Middle frontal gyrus (tissue), 1 donor: ENCODE measurements at regions not wholly inside any gene's neighbourhood (a gene's known extent, or its start where the extent isn't known, plus 50 kb on each side); places are given as distances from the start of the nearest gene placed in this dataset.
"Not testable (repeated sequence)": the region's sequence is repeated elsewhere in the genome, so short reads cannot be mapped to it uniquely, and the experiment has no call there.

Experiments used
- DNase-seq: peaks from one replicate; pipeline ENCODE4 v3.0.0-alpha.2; 2015; ENCODE audit warnings: low spot score; ENCODE audit errors: extremely low spot score

- DNase-seq: no peak
These were observed 138.0 kb upstream of the HS3ST2 start for GRCh38 chr16:22675745-22676540.

DNA sequence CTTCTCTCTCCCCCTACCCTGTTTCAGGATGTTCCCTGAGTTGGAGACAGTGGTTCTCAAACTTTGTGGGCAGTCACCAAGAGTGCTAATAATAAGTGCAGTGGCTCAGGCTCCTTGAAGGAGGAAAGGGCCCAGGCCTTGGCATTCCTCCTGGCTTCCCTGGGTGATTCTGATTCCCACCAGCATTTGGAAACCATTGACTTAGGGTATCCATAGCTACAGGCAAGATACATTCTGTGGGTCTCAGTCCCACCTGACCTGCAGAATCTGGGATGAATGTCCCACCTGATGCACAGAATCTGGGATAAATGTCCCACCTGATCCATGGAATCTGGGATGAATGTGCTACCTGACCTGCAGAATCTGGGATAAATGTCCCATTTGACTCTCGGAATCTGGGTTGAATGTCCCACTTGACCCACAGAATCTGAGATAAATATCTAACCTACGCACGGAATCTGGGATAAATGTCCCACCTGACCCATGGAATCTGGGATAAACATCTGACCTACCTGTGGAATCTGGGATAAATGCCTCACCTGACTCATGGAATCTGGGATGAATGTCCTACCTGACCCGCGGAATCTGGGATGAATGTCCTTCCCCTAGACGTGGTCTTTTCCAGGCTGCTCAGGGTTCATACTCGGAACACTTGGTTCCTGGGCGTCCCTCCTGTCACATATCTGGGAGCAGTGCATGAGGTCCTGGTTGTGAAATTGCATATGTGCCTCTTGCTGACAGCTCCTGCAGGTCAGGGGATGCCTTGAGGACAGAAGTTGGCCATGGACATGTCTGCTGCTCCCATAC lies 136.7 kb upstream of the HS3ST2 start:
- DNase-seq: no peak

- no peak for DNase-seq
These were observed 135.7 kb upstream of the HS3ST2 start for GRCh38 chr16:22678311-22678710.

- DNase-seq: no peak
These were observed 132.2 kb upstream of the HS3ST2 start for GRCh38 chr16:22681554-22682291.

DNA sequence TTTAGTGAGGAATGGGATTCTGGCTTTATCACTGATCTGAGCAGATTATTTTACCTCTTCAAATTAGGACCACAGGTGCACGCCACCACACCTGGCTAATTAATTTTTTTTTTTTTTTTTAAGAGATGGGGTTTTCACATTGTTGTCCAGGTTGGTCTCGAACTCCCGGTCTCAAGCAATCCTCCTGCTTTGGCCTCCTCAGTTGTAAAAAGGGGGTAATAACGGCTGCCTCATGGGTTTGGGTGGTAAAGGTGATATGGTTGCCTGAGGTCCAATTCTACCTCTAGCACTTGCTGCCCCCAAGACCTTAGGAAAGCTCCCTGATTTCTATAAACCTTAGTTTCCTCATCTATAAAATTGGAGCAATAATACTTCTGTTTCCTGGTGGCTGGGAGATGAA lies 130.7 kb upstream of the HS3ST2 start:
- no peak for DNase-seq

- no peak for DNase-seq
These were observed 130.0 kb upstream of the HS3ST2 start for GRCh38 chr16:22683730-22684573.

GRCh38 chr16:22684574-22685458 lies 129.1 kb upstream of the HS3ST2 start:
- no peak for DNase-seq

DNA sequence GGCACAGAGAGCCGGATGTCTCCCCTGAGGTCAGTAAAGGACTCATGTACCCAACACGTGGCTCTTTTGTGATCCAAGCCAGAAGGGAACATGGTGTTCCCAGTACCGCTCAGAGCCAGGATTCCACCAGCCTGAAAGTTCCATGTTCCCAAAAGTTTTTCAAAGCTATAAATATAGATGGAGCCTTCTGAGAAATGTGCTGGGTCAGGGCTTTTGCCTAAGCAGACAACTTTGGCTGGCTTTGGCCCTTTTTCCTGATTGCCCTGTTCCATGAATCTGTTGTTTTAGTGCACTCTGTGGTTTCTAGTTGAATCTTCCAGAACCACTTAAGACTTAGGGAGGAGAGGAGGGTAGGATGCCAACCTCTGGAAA lies 128.5 kb upstream of the HS3ST2 start:
- DNase-seq: no peak

- DNase-seq: no peak
These were observed 126.9 kb upstream of the HS3ST2 start for GRCh38 chr16:22687031-22687530.

DNA sequence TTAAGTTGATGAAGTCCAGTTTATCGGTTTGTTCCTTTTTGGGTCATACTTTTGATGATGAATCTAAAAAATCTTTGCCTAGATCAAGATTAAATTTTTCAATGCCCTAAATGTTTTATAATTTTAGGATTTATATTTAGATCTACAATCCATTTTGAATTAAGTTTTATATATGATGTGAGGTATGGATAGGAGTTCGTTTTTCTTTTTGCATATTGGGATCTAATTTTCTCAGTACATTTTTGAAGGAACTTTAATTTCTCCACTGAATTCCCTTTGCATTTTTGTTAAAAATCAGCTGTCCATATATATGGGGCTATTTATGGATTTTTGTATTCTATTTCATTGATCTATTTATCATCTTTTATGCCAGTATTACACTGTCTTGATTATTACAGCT lies 125.5 kb upstream of the HS3ST2 start:
- DNase-seq: no peak

- no peak for DNase-seq
These were observed 125.0 kb upstream of the HS3ST2 start for GRCh38 chr16:22688930-22689329.

- no peak for DNase-seq
These were observed 122.6 kb upstream of the HS3ST2 start for GRCh38 chr16:22691335-22691734.

- no peak for DNase-seq
These were observed 121.9 kb upstream of the HS3ST2 start for GRCh38 chr16:22692034-22692433.

- no peak for DNase-seq
These were observed 120.9 kb upstream of the HS3ST2 start for GRCh38 chr16:22692916-22693637.

DNA sequence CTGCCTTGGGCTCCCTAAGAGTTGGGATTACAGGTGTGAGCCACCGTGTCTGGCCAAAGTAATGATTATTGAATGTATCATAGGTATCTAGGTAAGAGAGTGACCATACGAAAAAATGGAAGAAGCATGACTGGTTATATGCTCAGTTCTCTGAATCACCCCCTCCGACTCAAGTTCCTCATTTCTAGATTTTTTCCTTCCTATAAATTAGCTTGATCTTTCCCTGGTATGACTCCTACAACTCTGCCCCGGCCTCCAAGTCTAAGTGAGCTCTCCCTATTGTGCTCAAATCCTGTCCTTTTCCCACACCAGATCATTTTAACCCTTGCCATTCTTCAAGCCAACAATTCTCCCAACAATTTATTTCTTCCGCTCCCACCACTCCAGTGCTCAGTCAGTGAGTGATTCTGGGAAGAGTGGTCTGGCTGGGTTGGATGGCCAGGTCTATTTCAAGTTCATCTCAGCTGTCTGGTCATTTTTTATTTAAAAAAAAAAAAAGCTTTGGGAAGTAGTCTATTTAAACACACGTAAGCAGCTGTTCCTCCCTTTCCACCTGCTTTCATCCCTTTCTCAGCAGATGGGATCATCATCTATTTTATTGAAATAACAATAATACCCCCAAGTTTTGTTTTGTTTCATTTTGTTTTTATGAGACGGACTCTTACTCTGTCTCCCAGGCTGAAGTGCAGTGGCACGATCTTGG lies 120.2 kb upstream of the HS3ST2 start:
- DNase-seq: no peak

GRCh38 chr16:22694887-22695382 lies 119.0 kb upstream of the HS3ST2 start:
- no peak for DNase-seq

DNA sequence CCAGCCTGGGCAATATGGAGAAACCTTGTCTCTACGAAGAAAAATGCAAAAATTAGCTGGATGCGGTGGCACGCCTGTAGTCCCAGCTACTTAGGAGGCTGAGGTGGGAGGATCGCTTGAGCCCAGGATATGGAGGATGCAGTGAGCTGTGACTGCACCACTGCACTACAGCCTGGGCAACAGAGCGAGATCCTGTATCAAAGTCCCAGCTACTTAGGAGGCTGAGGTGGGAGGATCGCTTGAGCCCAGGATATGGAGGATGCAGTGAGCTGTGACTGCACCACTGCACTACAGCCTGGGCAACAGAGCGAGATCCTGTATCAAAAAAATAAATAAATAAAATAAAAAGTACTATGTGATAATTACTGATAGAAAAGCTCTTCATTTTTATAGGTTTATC lies 118.2 kb upstream of the HS3ST2 start:
- not testable (repeated sequence) for DNase-seq

DNA sequence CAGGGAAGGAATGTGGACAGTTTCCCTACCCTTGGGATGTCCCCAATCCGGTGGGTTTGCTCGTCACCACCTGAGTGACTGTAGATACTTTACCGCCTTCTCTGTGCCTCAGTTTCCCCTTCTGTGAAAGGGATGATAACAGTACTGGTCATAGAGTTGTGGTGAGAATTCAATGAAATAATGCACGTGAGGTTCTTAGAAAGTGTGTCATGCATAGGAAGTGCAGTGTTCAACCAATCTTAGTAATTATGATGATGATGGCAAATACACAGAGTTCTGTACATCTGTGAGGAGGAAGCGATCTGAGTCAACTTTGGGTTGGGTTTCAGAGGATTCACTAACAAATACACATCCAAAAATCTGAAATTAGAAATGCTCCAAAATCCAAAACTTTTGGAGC lies 114.6 kb upstream of the HS3ST2 start:
- DNase-seq: no peak
